GM12873 (cell line): ENCODE measurements at regions not wholly inside any gene's neighbourhood (a gene's known extent, or its start where the extent isn't known, plus 50 kb on each side); places are given as distances from the start of the nearest gene placed in this dataset.

Experiments
- CTCF ChIP-seq: IDR thresholded peaks from 2 replicates; pipeline ENCODE4 v1.5.1; 2012; ENCODE audit warnings: low read depth, mild to moderate bottlenecking, moderate library complexity, low read length, control low read depth; ENCODE audit not compliant: insufficient read depth; ENCODE audit errors: missing control alignments

- no peak for TF ChIP-seq CTCF
Observed at GRCh38 chr1:82446955-82447354, 646.2 kb downstream of the ADGRL2 start.

- TF ChIP-seq CTCF = no peak
Observed at GRCh38 chr1:82446236-82446635, 645.5 kb downstream of the ADGRL2 start.

DNA sequence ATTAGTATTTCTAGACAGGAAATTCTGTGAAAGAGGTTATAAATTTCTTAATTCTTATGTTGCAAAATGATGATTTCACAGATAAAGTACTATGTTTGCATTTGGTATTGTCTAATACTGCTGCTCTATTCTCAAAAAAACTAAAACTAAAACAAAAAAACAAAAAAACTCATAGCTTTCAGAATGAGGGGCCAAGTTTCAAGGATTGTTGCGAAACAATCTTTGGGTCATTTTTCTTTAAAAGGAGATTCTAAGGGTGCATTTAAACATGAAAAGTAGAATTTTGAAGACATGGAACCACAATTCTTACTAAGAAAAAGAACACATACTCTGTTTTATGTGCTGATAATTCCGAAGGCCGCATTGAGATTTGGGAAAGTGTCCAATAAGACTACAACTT is 645.1 kb downstream of the ADGRL2 start:
- TF ChIP-seq CTCF = no peak

- TF ChIP-seq CTCF = no peak
Observed at GRCh38 chr1:82445132-82445531, 644.4 kb downstream of the ADGRL2 start.

DNA sequence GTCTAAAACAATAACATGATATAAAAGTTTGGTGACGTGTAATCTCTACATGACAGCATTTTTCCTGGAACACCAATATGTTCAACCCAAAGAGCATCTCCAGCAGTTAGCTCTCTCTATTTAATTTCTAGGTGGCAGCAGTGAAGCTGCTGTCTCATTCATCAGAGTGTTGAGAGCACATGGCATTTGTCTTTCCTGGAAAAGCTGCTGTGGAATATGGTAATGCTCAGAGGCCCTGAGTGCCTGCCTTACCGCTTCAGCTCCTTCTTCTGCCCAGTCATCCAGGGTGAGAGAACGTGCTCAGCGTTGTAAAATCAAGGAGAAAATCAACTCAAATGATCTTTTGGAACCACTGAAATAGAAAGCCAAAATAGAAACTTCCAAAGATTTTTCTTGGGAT is 640.7 kb downstream of the ADGRL2 start:
- TF ChIP-seq CTCF = no peak

- no peak for TF ChIP-seq CTCF
Observed at GRCh38 chr1:82423174-82423815, 622.6 kb downstream of the ADGRL2 start.

GRCh38 chr1:82421782-82422181 is 621.0 kb downstream of the ADGRL2 start:
- no peak for TF ChIP-seq CTCF
